HepG2 (cell line): ENCODE measurements at regions not wholly inside any gene's neighbourhood (a gene's known extent, or its start where the extent isn't known, plus 50 kb on each side); places are given as distances from the start of the nearest gene placed in this dataset.

Experiments
- ATAC-seq: fragments of 200-7000 bp; cut with Tn5 transposase; 3 replicates; pipeline ENCODE4 v1.9.1; 2020; ENCODE audit warnings: mild to moderate bottlenecking, moderate library complexity
- BruUV-seq: library from RNA; stranded (reverse); fragments of 400-500 nt; replicated peaks from 2 replicates; lab custom pipeline; 2021; lab: Mats Ljungman, UMichigan
- CTCF ChIA-PET: fragments of 300-600 bp; formaldehyde crosslinking; extraction: SDS; loops from one replicate; lab custom pipeline; 2021; ENCODE audit warnings: low total read pairs, inconsistent platforms, low intra/inter-chr PET ratio; lab: Yijun Ruan, JAX
- POLR2A ChIA-PET: fragments of 350-600 bp; sonication (Branson Sonifier 250); formaldehyde crosslinking; loops from one replicate; lab custom pipeline; 2020; ENCODE audit warnings: antibody characterized with exemption, inconsistent platforms; lab: Yijun Ruan, JAX
- DNase-seq: peaks from one replicate; pipeline ENCODE4 v3.0.0-alpha.2; 2015; ENCODE audit warnings: low spot score
- FAIRE-seq: peaks from 3 replicates; lab custom pipeline; 2011; peaks lifted over from hg19 to GRCh38; lab: Jason Lieb, UNC
- H2AFZ ChIP-seq: one replicate; pipeline ENCODE4 v1.6.1; 2011; ENCODE audit warnings: low read length, inconsistent platforms
- H3K27ac ChIP-seq: fragments of 300-600 bp; 3 replicates; pipeline ENCODE4 v1.8.0; 2011; ENCODE audit warnings: mixed run types, mild to moderate bottlenecking, mixed read lengths, low read length, inconsistent platforms; ENCODE audit not compliant: insufficient read depth; ENCODE audit errors: extremely low read length
- H3K27me3 ChIP-seq, 2 experiments: fragments of 200-600 bp in 1 of 2; 2 replicates in 1 of 2; 3 replicates in 1 of 2; pipeline versions ENCODE4 v1.6.0 to v1.8.0; 2011; ENCODE audit warnings: low read length in 2 of 2, mild to moderate bottlenecking in 2 of 2, moderate library complexity in 2 of 2, inconsistent platforms in 1 of 2; ENCODE audit not compliant: insufficient read depth in 2 of 2, control insufficient read depth in 1 of 2
- H3K36me3 ChIP-seq, 2 experiments: fragments of 200-600 bp in 1 of 2; replicated peaks in 1 of 2; 2 replicates in 1 of 2; 3 replicates in 1 of 2; pipeline versions ENCODE4 v1.5.1 to v1.8.0; 2011; ENCODE audit warnings: low read length in 2 of 2, inconsistent platforms in 1 of 2; ENCODE audit not compliant: insufficient read depth in 2 of 2, control insufficient read depth in 1 of 2
- H3K4me1 ChIP-seq: 2 replicates; pipeline ENCODE4 v1.5.1; 2012; ENCODE audit warnings: low read length, inconsistent platforms; ENCODE audit not compliant: insufficient read depth
- H3K4me2 ChIP-seq: 2 replicates; pipeline ENCODE4 v1.6.0; 2011; ENCODE audit warnings: low read depth, low read length, inconsistent platforms
- H3K4me3 ChIP-seq, 3 experiments: fragments of 200-600 bp in 1 of 3; sonication (generic), shearing (Covaris generic) in 1 of 3; replicated peaks in 1 of 3; 2 replicates each; pipeline ENCODE4 v1.5.1; 2011 to 2016; ENCODE audit warnings: low read length in 3 of 3, inconsistent platforms in 2 of 3, low read depth in 2 of 3, mild to moderate bottlenecking in 2 of 3, control low read depth in 1 of 3, mixed read lengths in 1 of 3; ENCODE audit not compliant: insufficient read depth in 1 of 3
- H3K79me2 ChIP-seq: one replicate; pipeline ENCODE4 v1.6.1; 2011; ENCODE audit warnings: low read length, inconsistent platforms; ENCODE audit not compliant: insufficient read depth
- H3K9ac ChIP-seq: 2 replicates; pipeline ENCODE4 v1.6.0; 2011; ENCODE audit warnings: mild to moderate bottlenecking, low read depth, low read length, inconsistent platforms; ENCODE audit not compliant: insufficient read depth
- H3K9me3 ChIP-seq: 2 replicates; pipeline ENCODE4 v1.5.1; 2012; ENCODE audit warnings: mild to moderate bottlenecking, low read length
- H4K20me1 ChIP-seq: 2 replicates; pipeline ENCODE4 v1.6.0; 2011; ENCODE audit warnings: inconsistent platforms, mild to moderate bottlenecking, low read length, moderate library complexity; ENCODE audit not compliant: insufficient read depth
- BCL6 ChIP-seq: IDR thresholded peaks from 2 replicates; pipeline ENCODE4 v1.6.1; 2016; ENCODE audit warnings: missing genetic modification reagents, missing compliant biosample characterization
- GABPA ChIP-seq, 2 experiments: IDR thresholded peaks; 2 replicates each; pipeline ENCODE4 v1.6.1; 2011 to 2016; ENCODE audit warnings: low read depth in 2 of 2, low read length in 1 of 2, missing biosample characterization in 1 of 2, missing genetic modification characterization in 1 of 2
- HES4 ChIP-seq: sonication (generic); formaldehyde crosslinking; IDR thresholded peaks from 2 replicates; pipeline ENCODE4 v1.9.0; 2021; ENCODE audit warnings: mild to moderate bottlenecking, missing genetic modification reagents, borderline replicate concordance
- NFYC ChIP-seq: IDR thresholded peaks from 2 replicates; pipeline ENCODE4 v1.6.1; 2016; ENCODE audit warnings: missing genetic modification reagents, missing compliant biosample characterization
- PATZ1 ChIP-seq: sonication (generic); formaldehyde crosslinking; IDR thresholded peaks from 2 replicates; pipeline ENCODE4 v1.4.0; 2020; ENCODE audit warnings: missing genetic modification reagents
- PRDM10 ChIP-seq: sonication (generic); formaldehyde crosslinking; IDR thresholded peaks from 2 replicates; pipeline ENCODE4 v1.4.0; 2020; ENCODE audit warnings: low read depth, missing genetic modification reagents
- WGBS: methylation state at CpG from one replicate; pipeline ENCODE4 v1.1.6; 2017; ENCODE audit warnings: low lambda C conversion rate; 5-methylcytosine and 5-hydroxymethylcytosine counted together
- in situ Hi-C: cut with HindIII; loops from 2 replicates; pipeline ENCODE4 v1.10.0; 2017; ENCODE audit warnings: low pct_unique_long_range_greater_than_20kb; ENCODE audit not compliant: extremely low pct_ligation_motif_present
- intact Hi-C: fragments of 100-400 bp; cut with micrococcal nuclease; formaldehyde crosslinking; loops from one replicate; pipeline ENCODE4 v1.10.0; 2022; ENCODE audit not compliant: unreplicated experiment
- TF ChIP-seq, protein P1 (sequence below): sonication (generic); formaldehyde crosslinking; IDR thresholded peaks from 2 replicates; pipeline ENCODE4 v1.9.0; 2022; ENCODE audit warnings: low read depth, missing genetic modification reagents
- TF ChIP-seq, protein P2 (sequence below): sonication (generic); formaldehyde crosslinking; IDR thresholded peaks from 2 replicates; pipeline ENCODE4 v1.4.0; 2020; ENCODE audit warnings: missing genetic modification reagents

DNA sequence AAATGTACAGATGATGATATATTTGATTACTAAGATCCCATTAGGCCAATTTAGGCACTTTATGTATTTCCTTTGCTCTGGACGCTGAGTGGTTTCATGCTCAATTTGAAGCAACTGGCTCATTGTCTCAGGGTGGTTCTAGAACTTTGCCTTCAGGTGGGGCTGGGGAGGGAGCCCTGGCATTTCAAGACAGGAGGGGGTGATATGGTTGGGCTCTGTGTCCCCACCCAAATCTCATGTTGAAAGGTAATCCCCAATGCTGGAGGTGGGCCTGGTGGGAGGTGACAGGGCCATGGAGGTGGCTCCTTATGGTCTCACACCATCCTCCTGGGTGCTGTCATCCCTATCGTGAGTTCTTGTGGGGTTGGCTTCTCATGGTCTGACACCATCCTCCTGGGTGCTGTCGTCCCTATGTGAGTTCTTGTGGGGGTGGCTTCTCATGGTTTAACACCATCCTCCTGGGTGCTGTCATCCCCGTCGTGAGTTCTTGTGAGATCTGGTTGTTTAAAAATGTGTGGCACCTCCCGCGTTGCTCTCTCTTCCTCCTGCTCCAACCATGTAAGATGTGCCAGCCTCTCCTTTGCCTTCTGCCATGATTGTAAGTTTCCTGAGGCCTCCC, 151.5 kb upstream of the KLF6 start:
- no peaks in the 10 kb centered on the region for H3K4me1 ChIP-seq
- TF ChIP-seq NFYC: no peak
- TF ChIP-seq PRDM10 (CRISPR knock-in tag): no peak
- no peak for TF ChIP-seq PATZ1 (CRISPR knock-in tag)
- TF ChIP-seq, protein P1, sequence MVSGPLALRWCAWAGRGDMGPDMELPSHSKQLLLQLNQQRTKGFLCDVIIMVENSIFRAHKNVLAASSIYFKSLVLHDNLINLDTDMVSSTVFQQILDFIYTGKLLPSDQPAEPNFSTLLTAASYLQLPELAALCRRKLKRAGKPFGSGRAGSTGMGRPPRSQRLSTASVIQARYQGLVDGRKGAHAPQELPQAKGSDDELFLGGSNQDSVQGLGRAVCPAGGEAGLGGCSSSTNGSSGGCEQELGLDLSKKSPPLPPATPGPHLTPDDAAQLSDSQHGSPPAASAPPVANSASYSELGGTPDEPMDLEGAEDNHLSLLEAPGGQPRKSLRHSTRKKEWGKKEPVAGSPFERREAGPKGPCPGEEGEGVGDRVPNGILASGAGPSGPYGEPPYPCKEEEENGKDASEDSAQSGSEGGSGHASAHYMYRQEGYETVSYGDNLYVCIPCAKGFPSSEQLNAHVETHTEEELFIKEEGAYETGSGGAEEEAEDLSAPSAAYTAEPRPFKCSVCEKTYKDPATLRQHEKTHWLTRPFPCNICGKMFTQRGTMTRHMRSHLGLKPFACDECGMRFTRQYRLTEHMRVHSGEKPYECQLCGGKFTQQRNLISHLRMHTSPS (CRISPR knock-in tag): no peak
- TF ChIP-seq BCL6 (CRISPR knock-in tag): no peak
- TF ChIP-seq HES4: no peak
- TF ChIP-seq GABPA (IDR thresholded peaks at IDR 0.05; ENCODE audit: low read depth, low read length): no peak
- no peak for TF ChIP-seq GABPA (CRISPR knock-in tag; IDR thresholded peaks at IDR 0.05; ENCODE audit: low read depth)
- TF ChIP-seq, protein P2, sequence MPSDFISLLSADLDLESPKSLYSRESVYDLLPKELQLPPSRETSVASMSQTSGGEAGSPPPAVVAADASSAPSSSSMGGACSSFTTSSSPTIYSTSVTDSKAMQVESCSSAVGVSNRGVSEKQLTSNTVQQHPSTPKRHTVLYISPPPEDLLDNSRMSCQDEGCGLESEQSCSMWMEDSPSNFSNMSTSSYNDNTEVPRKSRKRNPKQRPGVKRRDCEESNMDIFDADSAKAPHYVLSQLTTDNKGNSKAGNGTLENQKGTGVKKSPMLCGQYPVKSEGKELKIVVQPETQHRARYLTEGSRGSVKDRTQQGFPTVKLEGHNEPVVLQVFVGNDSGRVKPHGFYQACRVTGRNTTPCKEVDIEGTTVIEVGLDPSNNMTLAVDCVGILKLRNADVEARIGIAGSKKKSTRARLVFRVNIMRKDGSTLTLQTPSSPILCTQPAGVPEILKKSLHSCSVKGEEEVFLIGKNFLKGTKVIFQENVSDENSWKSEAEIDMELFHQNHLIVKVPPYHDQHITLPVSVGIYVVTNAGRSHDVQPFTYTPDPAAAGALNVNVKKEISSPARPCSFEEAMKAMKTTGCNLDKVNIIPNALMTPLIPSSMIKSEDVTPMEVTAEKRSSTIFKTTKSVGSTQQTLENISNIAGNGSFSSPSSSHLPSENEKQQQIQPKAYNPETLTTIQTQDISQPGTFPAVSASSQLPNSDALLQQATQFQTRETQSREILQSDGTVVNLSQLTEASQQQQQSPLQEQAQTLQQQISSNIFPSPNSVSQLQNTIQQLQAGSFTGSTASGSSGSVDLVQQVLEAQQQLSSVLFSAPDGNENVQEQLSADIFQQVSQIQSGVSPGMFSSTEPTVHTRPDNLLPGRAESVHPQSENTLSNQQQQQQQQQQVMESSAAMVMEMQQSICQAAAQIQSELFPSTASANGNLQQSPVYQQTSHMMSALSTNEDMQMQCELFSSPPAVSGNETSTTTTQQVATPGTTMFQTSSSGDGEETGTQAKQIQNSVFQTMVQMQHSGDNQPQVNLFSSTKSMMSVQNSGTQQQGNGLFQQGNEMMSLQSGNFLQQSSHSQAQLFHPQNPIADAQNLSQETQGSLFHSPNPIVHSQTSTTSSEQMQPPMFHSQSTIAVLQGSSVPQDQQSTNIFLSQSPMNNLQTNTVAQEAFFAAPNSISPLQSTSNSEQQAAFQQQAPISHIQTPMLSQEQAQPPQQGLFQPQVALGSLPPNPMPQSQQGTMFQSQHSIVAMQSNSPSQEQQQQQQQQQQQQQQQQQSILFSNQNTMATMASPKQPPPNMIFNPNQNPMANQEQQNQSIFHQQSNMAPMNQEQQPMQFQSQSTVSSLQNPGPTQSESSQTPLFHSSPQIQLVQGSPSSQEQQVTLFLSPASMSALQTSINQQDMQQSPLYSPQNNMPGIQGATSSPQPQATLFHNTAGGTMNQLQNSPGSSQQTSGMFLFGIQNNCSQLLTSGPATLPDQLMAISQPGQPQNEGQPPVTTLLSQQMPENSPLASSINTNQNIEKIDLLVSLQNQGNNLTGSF (CRISPR knock-in tag): no peak
- no peak overlapping the region for H3K27ac ChIP-seq
- H2AFZ ChIP-seq: no peak overlapping the region
- no peaks in the 10 kb centered on the region for H3K79me2 ChIP-seq
- CTCF ChIA-PET: no interaction called here
- no TSS peak for BruUV-seq
- H3K4me3 ChIP-seq: no peak overlapping the region
- POLR2A ChIA-PET: no interaction called here
- peaks cover 4 to 43% of the 10 kb centered on the region in 2 experiments; a peak in 2 of 5 replicates for H3K27me3 ChIP-seq
- FAIRE-seq (no peak), ATAC-seq (no peak), DNase-seq (no peak)
- no peak overlapping the region for H3K9ac ChIP-seq
- in situ Hi-C loops (no loop called here), intact Hi-C loops (no loop called here)
- no peaks in the 10 kb centered on the region for H4K20me1 ChIP-seq
- H3K4me2 ChIP-seq: no peak overlapping the region
- no peaks in the 10 kb centered on the region for H3K9me3 ChIP-seq
- H3K36me3 ChIP-seq: no peaks in the 10 kb centered on the region
- WGBS: 63% methylated on average over 3 of the region's 7 CpGs
